ENCODE measurements at regions not wholly inside any gene's neighbourhood (a gene's known extent, or its start where the extent isn't known, plus 50 kb on each side); places are given as distances from the start of the nearest gene placed in this dataset.
"Not testable (repeated sequence)": the region's sequence is repeated elsewhere in the genome, so short reads cannot be mapped to it uniquely, and the experiment has no call there.

DNA sequence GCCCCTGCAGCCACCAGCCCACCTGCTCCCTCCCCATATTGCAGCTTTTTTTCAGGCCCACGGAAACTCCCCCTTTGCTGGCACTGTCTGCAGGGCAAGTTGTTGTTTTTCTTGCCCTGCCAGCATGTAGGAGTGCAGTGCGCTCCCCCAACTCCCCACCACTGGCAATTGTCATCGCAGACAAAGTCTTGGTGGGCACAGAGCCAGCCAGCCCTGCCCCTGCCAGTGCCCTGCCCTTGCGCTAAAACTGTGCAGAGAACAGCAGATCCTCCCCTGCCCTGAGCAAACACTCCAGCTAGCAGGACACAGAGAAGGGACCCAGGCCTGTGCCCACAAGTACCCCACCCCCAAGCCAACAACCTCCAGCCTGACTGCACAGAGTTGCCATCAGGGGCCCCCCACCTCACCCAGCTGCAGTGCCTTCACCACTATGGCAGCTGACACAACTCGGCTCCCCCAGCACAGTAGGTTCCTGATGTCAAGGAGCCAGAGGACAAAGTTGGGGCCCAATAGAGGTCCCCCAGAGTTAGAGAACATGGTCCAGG lies 158.1 kb upstream of the ARHGAP42 start:
- no peak for TF ChIP-seq EZH2 (IDR thresholded peaks at IDR 0.05; ENCODE audit: low read length, missing control alignments)
- TF ChIP-seq, protein P1, sequence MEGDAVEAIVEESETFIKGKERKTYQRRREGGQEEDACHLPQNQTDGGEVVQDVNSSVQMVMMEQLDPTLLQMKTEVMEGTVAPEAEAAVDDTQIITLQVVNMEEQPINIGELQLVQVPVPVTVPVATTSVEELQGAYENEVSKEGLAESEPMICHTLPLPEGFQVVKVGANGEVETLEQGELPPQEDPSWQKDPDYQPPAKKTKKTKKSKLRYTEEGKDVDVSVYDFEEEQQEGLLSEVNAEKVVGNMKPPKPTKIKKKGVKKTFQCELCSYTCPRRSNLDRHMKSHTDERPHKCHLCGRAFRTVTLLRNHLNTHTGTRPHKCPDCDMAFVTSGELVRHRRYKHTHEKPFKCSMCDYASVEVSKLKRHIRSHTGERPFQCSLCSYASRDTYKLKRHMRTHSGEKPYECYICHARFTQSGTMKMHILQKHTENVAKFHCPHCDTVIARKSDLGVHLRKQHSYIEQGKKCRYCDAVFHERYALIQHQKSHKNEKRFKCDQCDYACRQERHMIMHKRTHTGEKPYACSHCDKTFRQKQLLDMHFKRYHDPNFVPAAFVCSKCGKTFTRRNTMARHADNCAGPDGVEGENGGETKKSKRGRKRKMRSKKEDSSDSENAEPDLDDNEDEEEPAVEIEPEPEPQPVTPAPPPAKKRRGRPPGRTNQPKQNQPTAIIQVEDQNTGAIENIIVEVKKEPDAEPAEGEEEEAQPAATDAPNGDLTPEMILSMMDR (conservative IDR thresholded peaks at IDR 0.05 in 1 of 2, IDR thresholded peaks at IDR 0.05 in 1 of 2; ENCODE audit: low read depth in 1 of 2, low read length in 2 of 2) = no peak
- H3K36me3 ChIP-seq (ENCODE audit: control insufficient read depth, insufficient read depth, low read length) = no peaks in the 10 kb centered on the region

DNA sequence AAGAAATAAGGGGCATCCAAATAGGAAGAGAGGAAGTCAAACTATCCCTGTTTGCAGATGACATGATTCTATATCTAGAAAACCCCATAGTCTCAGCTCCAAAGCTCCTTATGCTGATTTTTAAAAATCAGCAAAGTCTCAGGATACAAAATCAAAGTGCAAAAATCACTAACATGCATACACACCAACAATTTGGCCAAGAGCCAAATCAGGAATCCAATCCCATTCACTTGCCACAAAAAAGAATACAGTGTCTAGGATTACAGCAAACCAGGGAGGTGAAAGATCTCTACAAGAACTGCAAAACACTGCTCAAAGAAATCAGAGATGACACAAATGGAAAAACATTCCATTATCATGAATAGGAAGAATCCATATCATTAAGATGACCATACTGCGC lies 155.8 kb upstream of the ARHGAP42 start:
- not testable (repeated sequence) for H3K9ac ChIP-seq (ENCODE audit: insufficient read depth, low read length); H2AFZ ChIP-seq (ENCODE audit: low read length); DNase-seq (ENCODE audit: low read depth in 2 of 2); H4K20me1 ChIP-seq (ENCODE audit: control insufficient read depth, extremely low read depth, insufficient read depth, low read length); H3K9me3 ChIP-seq (ENCODE audit: control insufficient read depth, insufficient read depth, low read depth, low read length); H3K36me3 ChIP-seq (ENCODE audit: control insufficient read depth, insufficient read depth, low read length); H3K79me2 ChIP-seq (ENCODE audit: control insufficient read depth, insufficient read depth, low read length); H3K4me3 ChIP-seq (replicated peaks in 1 of 4; ENCODE audit: control extremely low read depth in 1 of 4, insufficient read depth in 1 of 4, low read depth in 3 of 4, low read length in 4 of 4); H3K4me1 ChIP-seq (ENCODE audit: control insufficient read depth, extremely low read depth, insufficient read depth, low read length); H3K27me3 ChIP-seq (ENCODE audit: control insufficient read depth, insufficient read depth, low read length); H3K27ac ChIP-seq (ENCODE audit: insufficient read depth, low read length); H3K4me2 ChIP-seq (ENCODE audit: extremely low read depth, insufficient read depth, low read length)

More for the DNA sequence above, 158.1 kb upstream of the ARHGAP42 start:
- Histone ChIP-seq H3K79me2 (ENCODE audit: control insufficient read depth, insufficient read depth, low read length) (no peaks in the 10 kb centered on the region), H3K4me1 (ENCODE audit: control insufficient read depth, extremely low read depth, insufficient read depth, low read length) (no peaks in the 10 kb centered on the region), H3K4me2 (ENCODE audit: extremely low read depth, insufficient read depth, low read length) (no peak overlapping the region), H3K9ac (ENCODE audit: insufficient read depth, low read length) (no peak overlapping the region), H3K9me3 (ENCODE audit: control insufficient read depth, insufficient read depth, low read depth, low read length) (no peaks in the 10 kb centered on the region), H3K27ac (ENCODE audit: insufficient read depth, low read length) (no peak overlapping the region), H3K4me3 (replicated peaks in 1 of 4; ENCODE audit: control extremely low read depth in 1 of 4, insufficient read depth in 1 of 4, low read depth in 3 of 4, low read length in 4 of 4) (no peak overlapping the region), H4K20me1 (ENCODE audit: control insufficient read depth, extremely low read depth, insufficient read depth, low read length) (no peaks in the 10 kb centered on the region), H2AFZ (ENCODE audit: low read length) (no peak overlapping the region), H3K27me3 (ENCODE audit: control insufficient read depth, insufficient read depth, low read length) (no peaks in the 10 kb centered on the region)
- no peak for DNase-seq (ENCODE audit: low read depth in 2 of 2)

DNA sequence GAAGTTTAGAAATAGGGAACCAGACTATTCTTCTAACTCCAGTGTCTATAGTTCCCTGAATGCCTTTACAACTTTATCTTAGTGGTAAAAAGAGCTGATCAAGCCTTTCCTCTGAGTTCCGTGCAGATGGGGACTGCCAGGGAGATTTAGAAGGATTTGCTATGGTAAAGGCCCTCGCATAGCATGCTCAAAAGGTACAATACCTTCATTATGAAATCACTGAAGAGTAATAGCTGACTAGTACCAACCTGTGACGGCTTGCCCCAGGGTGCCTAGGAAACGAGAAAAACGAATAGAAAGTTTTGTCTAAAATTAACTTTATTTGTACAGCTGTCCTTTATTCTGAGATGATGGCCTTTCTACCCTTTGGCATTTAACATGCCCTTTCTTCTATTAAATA lies 150.1 kb upstream of the ARHGAP42 start:
- TF ChIP-seq EZH2 (IDR thresholded peaks at IDR 0.05; ENCODE audit: low read length, missing control alignments) = no peak
- H2AFZ ChIP-seq (ENCODE audit: low read length) = no peak overlapping the region
- no peaks in the 10 kb centered on the region for H3K79me2 ChIP-seq (ENCODE audit: control insufficient read depth, insufficient read depth, low read length)

DNA sequence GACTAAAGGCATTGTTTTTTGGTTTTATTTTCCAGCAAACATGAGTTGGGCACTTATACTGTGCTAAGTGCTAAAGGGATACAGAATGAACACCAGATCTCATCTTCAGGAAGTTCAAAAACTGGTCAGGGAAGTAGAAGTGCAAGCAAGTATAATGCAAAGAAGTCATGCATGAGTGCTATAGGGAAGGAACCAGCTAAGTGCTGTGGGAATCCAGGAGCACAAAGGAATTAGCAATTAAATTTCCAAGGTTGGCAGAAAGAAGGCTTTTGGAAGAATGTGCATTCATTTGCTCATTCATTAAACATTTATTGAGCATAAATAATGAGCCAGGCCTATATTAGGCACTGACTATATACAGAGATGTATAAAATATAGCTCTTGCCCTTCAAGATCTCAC lies 143.7 kb upstream of the ARHGAP42 start:
- H3K4me1 ChIP-seq (ENCODE audit: control insufficient read depth, extremely low read depth, insufficient read depth, low read length) = no peaks in the 10 kb centered on the region
- H3K27ac ChIP-seq (ENCODE audit: insufficient read depth, low read length) = no peak overlapping the region
- H3K9ac ChIP-seq (ENCODE audit: insufficient read depth, low read length) = no peak overlapping the region
- no peaks in the 10 kb centered on the region for H3K79me2 ChIP-seq (ENCODE audit: control insufficient read depth, insufficient read depth, low read length)
- H3K4me3 ChIP-seq (replicated peaks in 1 of 4; ENCODE audit: control extremely low read depth in 1 of 4, insufficient read depth in 1 of 4, low read depth in 3 of 4, low read length in 4 of 4) = no peak overlapping the region
- no peaks in the 10 kb centered on the region for H3K9me3 ChIP-seq (ENCODE audit: control insufficient read depth, insufficient read depth, low read depth, low read length)
- DNase-seq (ENCODE audit: low read depth in 2 of 2) = no peak
- TF ChIP-seq, protein P1 (conservative IDR thresholded peaks at IDR 0.05 in 1 of 2, IDR thresholded peaks at IDR 0.05 in 1 of 2; ENCODE audit: low read depth in 1 of 2, low read length in 2 of 2) = no peak
- TF ChIP-seq EZH2 (IDR thresholded peaks at IDR 0.05; ENCODE audit: low read length, missing control alignments) = no peak
- H3K4me2 ChIP-seq (ENCODE audit: extremely low read depth, insufficient read depth, low read length) = no peak overlapping the region
- peaks cover 2% of the 10 kb centered on the region for H3K27me3 ChIP-seq (ENCODE audit: control insufficient read depth, insufficient read depth, low read length)
- H2AFZ ChIP-seq (ENCODE audit: low read length) = no peak overlapping the region
- H4K20me1 ChIP-seq (ENCODE audit: control insufficient read depth, extremely low read depth, insufficient read depth, low read length) = no peaks in the 10 kb centered on the region
- no peaks in the 10 kb centered on the region for H3K36me3 ChIP-seq (ENCODE audit: control insufficient read depth, insufficient read depth, low read length)

More for the DNA sequence above, 150.1 kb upstream of the ARHGAP42 start:
- H3K9me3 ChIP-seq (ENCODE audit: control insufficient read depth, insufficient read depth, low read depth, low read length) = no peaks in the 10 kb centered on the region
- no peak overlapping the region for H3K4me2 ChIP-seq (ENCODE audit: extremely low read depth, insufficient read depth, low read length)
- DNase-seq (ENCODE audit: low read depth in 2 of 2) = no peak
- no peaks in the 10 kb centered on the region for H3K36me3 ChIP-seq (ENCODE audit: control insufficient read depth, insufficient read depth, low read length)
- no peak overlapping the region for H3K9ac ChIP-seq (ENCODE audit: insufficient read depth, low read length)
- no peak overlapping the region for H3K27ac ChIP-seq (ENCODE audit: insufficient read depth, low read length)
- no peak overlapping the region for H3K4me3 ChIP-seq (replicated peaks in 1 of 4; ENCODE audit: control extremely low read depth in 1 of 4, insufficient read depth in 1 of 4, low read depth in 3 of 4, low read length in 4 of 4)
- H3K4me1 ChIP-seq (ENCODE audit: control insufficient read depth, extremely low read depth, insufficient read depth, low read length) = no peaks in the 10 kb centered on the region
- H4K20me1 ChIP-seq (ENCODE audit: control insufficient read depth, extremely low read depth, insufficient read depth, low read length) = no peaks in the 10 kb centered on the region
- peaks cover 2% of the 10 kb centered on the region for H3K27me3 ChIP-seq (ENCODE audit: control insufficient read depth, insufficient read depth, low read length)
